PFSK-1 (cell line): ENCODE measurements at regions not wholly inside any gene's neighbourhood (a gene's known extent, or its start where the extent isn't known, plus 50 kb on each side); places are given as distances from the start of the nearest gene placed in this dataset.

ENCODE experiments used
- POLR2AphosphoS5 ChIP-seq: IDR thresholded peaks from 2 replicates; pipeline ENCODE4 v1.6.1; 2012; ENCODE audit warnings: low read depth, mild to moderate bottlenecking, control low read depth, low read length, moderate library complexity
- TF ChIP-seq, protein P1 (sequence below), 2 experiments: IDR thresholded peaks; 2 replicates each; pipeline versions ENCODE4 v1.6.1 to v1.8.0; 2011 to 2012; ENCODE audit warnings: low read depth in 2 of 2, low read length in 2 of 2, control low read depth in 1 of 2, inconsistent platforms in 1 of 2, mild to moderate bottlenecking in 1 of 2, moderate library complexity in 1 of 2; ENCODE audit not compliant: insufficient read depth in 1 of 2

GRCh38 chr4:136526517-136526916, 1005.8 kb downstream of the PCDH18 start:
- no peak for TF ChIP-seq POLR2AphosphoS5
- TF ChIP-seq, protein P1, sequence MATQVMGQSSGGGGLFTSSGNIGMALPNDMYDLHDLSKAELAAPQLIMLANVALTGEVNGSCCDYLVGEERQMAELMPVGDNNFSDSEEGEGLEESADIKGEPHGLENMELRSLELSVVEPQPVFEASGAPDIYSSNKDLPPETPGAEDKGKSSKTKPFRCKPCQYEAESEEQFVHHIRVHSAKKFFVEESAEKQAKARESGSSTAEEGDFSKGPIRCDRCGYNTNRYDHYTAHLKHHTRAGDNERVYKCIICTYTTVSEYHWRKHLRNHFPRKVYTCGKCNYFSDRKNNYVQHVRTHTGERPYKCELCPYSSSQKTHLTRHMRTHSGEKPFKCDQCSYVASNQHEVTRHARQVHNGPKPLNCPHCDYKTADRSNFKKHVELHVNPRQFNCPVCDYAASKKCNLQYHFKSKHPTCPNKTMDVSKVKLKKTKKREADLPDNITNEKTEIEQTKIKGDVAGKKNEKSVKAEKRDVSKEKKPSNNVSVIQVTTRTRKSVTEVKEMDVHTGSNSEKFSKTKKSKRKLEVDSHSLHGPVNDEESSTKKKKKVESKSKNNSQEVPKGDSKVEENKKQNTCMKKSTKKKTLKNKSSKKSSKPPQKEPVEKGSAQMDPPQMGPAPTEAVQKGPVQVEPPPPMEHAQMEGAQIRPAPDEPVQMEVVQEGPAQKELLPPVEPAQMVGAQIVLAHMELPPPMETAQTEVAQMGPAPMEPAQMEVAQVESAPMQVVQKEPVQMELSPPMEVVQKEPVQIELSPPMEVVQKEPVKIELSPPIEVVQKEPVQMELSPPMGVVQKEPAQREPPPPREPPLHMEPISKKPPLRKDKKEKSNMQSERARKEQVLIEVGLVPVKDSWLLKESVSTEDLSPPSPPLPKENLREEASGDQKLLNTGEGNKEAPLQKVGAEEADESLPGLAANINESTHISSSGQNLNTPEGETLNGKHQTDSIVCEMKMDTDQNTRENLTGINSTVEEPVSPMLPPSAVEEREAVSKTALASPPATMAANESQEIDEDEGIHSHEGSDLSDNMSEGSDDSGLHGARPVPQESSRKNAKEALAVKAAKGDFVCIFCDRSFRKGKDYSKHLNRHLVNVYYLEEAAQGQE (IDR thresholded peaks at IDR 0.05; ENCODE audit: insufficient read depth in 1 of 2, low read depth in 2 of 2, low read length in 2 of 2) = no peak
